Colonic mucosa (tissue), 4 donors: ENCODE measurements at regions not wholly inside any gene's neighbourhood (a gene's known extent, or its start where the extent isn't known, plus 50 kb on each side); places are given as distances from the start of the nearest gene placed in this dataset.

Experiments
- DNase-seq: peaks from one replicate; pipeline ENCODE4 v3.0.0-alpha.2; 2020
- H3K27ac ChIP-seq: fragments of 200-600 bp; one replicate; pipeline ENCODE4 v1.8.0; 2021
- H3K27me3 ChIP-seq: fragments of 200-600 bp; one replicate; pipeline ENCODE4 v1.8.0; 2021
- H3K36me3 ChIP-seq: fragments of 200-600 bp; one replicate; pipeline ENCODE4 v1.8.0; 2021
- H3K4me1 ChIP-seq: fragments of 200-600 bp; one replicate; pipeline ENCODE4 v1.8.0; 2021; ENCODE audit warnings: mild to moderate bottlenecking
- H3K4me3 ChIP-seq: fragments of 200-600 bp; one replicate; pipeline ENCODE4 v1.8.0; 2021
- H3K9ac ChIP-seq, 2 donors: one replicate each; pipeline ENCODE4 v1.7.0; 2013; ENCODE audit warnings: control low read depth in 2 of 2, low read depth in 2 of 2, low read length in 2 of 2
- H3K9me3 ChIP-seq: fragments of 200-600 bp; one replicate; pipeline ENCODE4 v1.8.0; 2021
- CTCF ChIP-seq: fragments of 200-600 bp; IDR thresholded peaks from one replicate; pipeline ENCODE4 v1.8.0; 2022; ENCODE audit warnings: antibody characterized with exemption, mild to moderate bottlenecking
- intact Hi-C: fragments of 100-400 bp; cut with DNase I; formaldehyde crosslinking; loops from one replicate; pipeline ENCODE4 v1.14.1; 2022
- donor health status: healthy.
- donor health status: DM: no; HTN: no; CAD: no.
- donor health status: DM: no; HTN: no; CAD: no.

DNA sequence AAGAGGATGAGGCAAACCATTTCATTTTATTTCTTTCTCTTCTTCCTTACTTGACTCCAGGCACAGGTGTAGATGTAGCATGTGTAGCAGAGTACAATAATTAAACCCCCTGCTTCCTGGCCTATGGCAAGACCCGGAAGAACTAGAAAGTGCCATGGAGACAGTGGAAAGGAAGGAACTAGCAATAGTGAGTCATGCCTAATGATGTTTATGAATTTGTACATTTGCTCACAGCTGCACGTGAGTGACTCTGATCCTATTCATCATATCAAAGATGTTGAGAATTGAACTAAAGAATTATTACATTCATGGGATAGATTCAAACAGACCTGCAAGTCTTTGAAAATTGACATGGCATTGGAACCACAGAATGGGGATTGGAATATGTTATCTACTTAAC lies 2233.9 kb upstream of the TENM3 start:
- Histone ChIP-seq H3K9me3 (no peaks in the 10 kb centered on the region), H3K4me3 (no peak overlapping the region), H3K9ac (no peak overlapping the region), H3K27ac (no peak overlapping the region), H3K36me3 (no peaks in the 10 kb centered on the region), H3K27me3 (no peaks in the 10 kb centered on the region), H3K4me1 (no peaks in the 10 kb centered on the region)
- no peak for TF ChIP-seq CTCF
- intact Hi-C loops = no loop called here
- no peak for DNase-seq

GRCh38 chr4:180028682-180029081 lies 2214.5 kb upstream of the TENM3 start:
- Histone ChIP-seq H3K36me3 (no peaks in the 10 kb centered on the region), H3K9me3 (no peaks in the 10 kb centered on the region), H3K4me1 (no peaks in the 10 kb centered on the region), H3K9ac (no peak overlapping the region), H3K4me3 (no peak overlapping the region), H3K27me3 (no peaks in the 10 kb centered on the region), H3K27ac (no peak overlapping the region)
- DNase-seq = peak; percentile 42
- intact Hi-C loops = no loop called here
- TF ChIP-seq CTCF = peak; percentile 27

- intact Hi-C loops = no loop called here
- Histone ChIP-seq H3K36me3 (no peaks in the 10 kb centered on the region), H3K4me1 (no peaks in the 10 kb centered on the region), H3K4me3 (no peak overlapping the region), H3K9ac (no peak overlapping the region), H3K27me3 (no peaks in the 10 kb centered on the region), H3K9me3 (no peaks in the 10 kb centered on the region), H3K27ac (no peak overlapping the region)
- TF ChIP-seq CTCF = no peak
- no peak for DNase-seq
Observed at GRCh38 chr4:180031330-180031729, 2211.9 kb upstream of the TENM3 start.

DNA sequence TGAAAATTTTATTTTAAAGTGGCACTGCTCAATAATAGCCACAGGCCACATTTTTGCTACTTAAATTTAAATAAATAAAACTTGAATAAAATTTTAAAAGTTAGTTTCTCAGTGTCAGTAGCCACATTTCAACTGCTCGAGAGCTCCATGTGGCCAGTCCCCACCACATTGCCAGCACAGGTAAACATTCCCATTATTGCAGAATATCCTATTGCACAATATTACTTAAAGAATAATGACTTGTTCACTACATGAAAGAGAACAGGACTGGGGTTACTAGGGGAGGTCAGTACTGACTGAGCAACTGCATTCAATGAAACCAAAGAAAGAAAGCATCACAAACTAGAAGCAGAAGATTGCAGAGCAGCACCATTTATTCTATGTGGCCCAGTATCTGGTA lies 2201.6 kb upstream of the TENM3 start:
- intact Hi-C loops = no loop called here
- Histone ChIP-seq H3K36me3 (no peaks in the 10 kb centered on the region), H3K9me3 (no peaks in the 10 kb centered on the region), H3K27me3 (no peaks in the 10 kb centered on the region), H3K9ac (no peak overlapping the region), H3K4me3 (no peak overlapping the region), H3K4me1 (no peaks in the 10 kb centered on the region), H3K27ac (no peak overlapping the region)
- TF ChIP-seq CTCF = no peak
- DNase-seq = no peak

GRCh38 chr4:180052629-180053028 lies 2190.6 kb upstream of the TENM3 start:
- Histone ChIP-seq H3K9me3 (no peaks in the 10 kb centered on the region), H3K4me1 (no peaks in the 10 kb centered on the region), H3K27ac (no peak overlapping the region), H3K36me3 (no peaks in the 10 kb centered on the region), H3K4me3 (no peak overlapping the region), H3K27me3 (no peaks in the 10 kb centered on the region), H3K9ac (no peak overlapping the region)
- intact Hi-C loops = no loop called here
- no peak for TF ChIP-seq CTCF
- peak; percentile 20 for DNase-seq

- Histone ChIP-seq H3K9ac (no peak overlapping the region), H3K4me1 (no peaks in the 10 kb centered on the region), H3K36me3 (no peaks in the 10 kb centered on the region), H3K27ac (no peak overlapping the region), H3K27me3 (peaks cover 7% of the 10 kb centered on the region), H3K4me3 (no peak overlapping the region), H3K9me3 (no peaks in the 10 kb centered on the region)
- TF ChIP-seq CTCF = no peak
- DNase-seq = no peak
- intact Hi-C loops = no loop called here
Observed at GRCh38 chr4:180054291-180054690, 2188.9 kb upstream of the TENM3 start.
